GM18499 (cell line): ENCODE measurements at regions not wholly inside any gene's neighbourhood (a gene's known extent, or its start where the extent isn't known, plus 50 kb on each side); places are given as distances from the start of the nearest gene placed in this dataset.
"Not testable (repeated sequence)": the region's sequence is repeated elsewhere in the genome, so short reads cannot be mapped to it uniquely, and the experiment has no call there.

Source experiments
- ATAC-seq: cut with Tn5 transposase; IDR thresholded peaks from one replicate; pipeline ENCODE4 v1.9.1; 2021; ENCODE audit warnings: moderate number of reproducible peaks; ENCODE audit not compliant: insufficient read depth, unreplicated experiment

GRCh38 chr12:38016602-38017001 lies 300.0 kb upstream of the ALG10B start:
- ATAC-seq, result no peak

- no peak for ATAC-seq
These were observed 290.7 kb upstream of the ALG10B start for GRCh38 chr12:38025916-38026315.

GRCh38 chr12:38053113-38053512 lies 263.5 kb upstream of the ALG10B start:
- no peak for ATAC-seq

- ATAC-seq, result no peak
These were observed 262.7 kb upstream of the ALG10B start for GRCh38 chr12:38053655-38054464.

- no peak for ATAC-seq
These were observed 259.6 kb upstream of the ALG10B start for GRCh38 chr12:38056701-38057689.

GRCh38 chr12:38099686-38100085 lies 216.9 kb upstream of the ALG10B start:
- no peak for ATAC-seq

- ATAC-seq, result no peak
These were observed 214.8 kb upstream of the ALG10B start for GRCh38 chr12:38101753-38102152.

- ATAC-seq, result no peak
These were observed 214.4 kb upstream of the ALG10B start for GRCh38 chr12:38102197-38102596.

- no peak for ATAC-seq
These were observed 206.4 kb upstream of the ALG10B start for GRCh38 chr12:38110026-38110699.

- ATAC-seq, result no peak
These were observed 202.6 kb upstream of the ALG10B start for GRCh38 chr12:38113991-38114390.

GRCh38 chr12:38116968-38117367 lies 199.6 kb upstream of the ALG10B start:
- ATAC-seq, result no peak

- ATAC-seq, result no peak
These were observed 197.9 kb upstream of the ALG10B start for GRCh38 chr12:38118632-38119031.

- no peak for ATAC-seq
These were observed 196.1 kb upstream of the ALG10B start for GRCh38 chr12:38120438-38120837.

- ATAC-seq, result not testable (repeated sequence)
These were observed 193.5 kb upstream of the ALG10B start for GRCh38 chr12:38123028-38123427.

GRCh38 chr12:38123566-38124246 lies 192.9 kb upstream of the ALG10B start:
- ATAC-seq, result no peak

GRCh38 chr12:38124247-38125012 lies 192.1 kb upstream of the ALG10B start:
- ATAC-seq, result no peak

- ATAC-seq, result no peak
These were observed 184.4 kb upstream of the ALG10B start for GRCh38 chr12:38132139-38132538.

- no peak for ATAC-seq
These were observed 179.3 kb upstream of the ALG10B start for GRCh38 chr12:38137287-38137686.

GRCh38 chr12:38137716-38138115 lies 178.9 kb upstream of the ALG10B start:
- ATAC-seq, result no peak
